Omental fat pad (tissue), 3 donors: ENCODE measurements at regions not wholly inside any gene's neighbourhood (a gene's known extent, or its start where the extent isn't known, plus 50 kb on each side); places are given as distances from the start of the nearest gene placed in this dataset.

Experiments
- ATAC-seq: fragments of 150-250 bp; one replicate; pipeline ENCODE4 v1.9.1; 2016; ENCODE audit warnings: mild to moderate bottlenecking, moderate library complexity; ENCODE audit not compliant: low FRiP score
- DNase-seq: peaks from one replicate; pipeline ENCODE4 v3.0.0-alpha.2; 2019; ENCODE audit warnings: low spot score
- TF ChIP-seq, protein P1 (sequence below), 3 donors: fragments of 450-650 bp; IDR thresholded peaks; one replicate each; pipeline ENCODE4 v1.5.1; 2016 to 2017; ENCODE audit warnings: antibody characterized with exemption in 3 of 3, mild to moderate bottlenecking in 3 of 3, moderate library complexity in 2 of 3

GRCh38 chr1:200299571-200299970, 110.3 kb downstream of the ZNF281 start:
- TF ChIP-seq, protein P1, sequence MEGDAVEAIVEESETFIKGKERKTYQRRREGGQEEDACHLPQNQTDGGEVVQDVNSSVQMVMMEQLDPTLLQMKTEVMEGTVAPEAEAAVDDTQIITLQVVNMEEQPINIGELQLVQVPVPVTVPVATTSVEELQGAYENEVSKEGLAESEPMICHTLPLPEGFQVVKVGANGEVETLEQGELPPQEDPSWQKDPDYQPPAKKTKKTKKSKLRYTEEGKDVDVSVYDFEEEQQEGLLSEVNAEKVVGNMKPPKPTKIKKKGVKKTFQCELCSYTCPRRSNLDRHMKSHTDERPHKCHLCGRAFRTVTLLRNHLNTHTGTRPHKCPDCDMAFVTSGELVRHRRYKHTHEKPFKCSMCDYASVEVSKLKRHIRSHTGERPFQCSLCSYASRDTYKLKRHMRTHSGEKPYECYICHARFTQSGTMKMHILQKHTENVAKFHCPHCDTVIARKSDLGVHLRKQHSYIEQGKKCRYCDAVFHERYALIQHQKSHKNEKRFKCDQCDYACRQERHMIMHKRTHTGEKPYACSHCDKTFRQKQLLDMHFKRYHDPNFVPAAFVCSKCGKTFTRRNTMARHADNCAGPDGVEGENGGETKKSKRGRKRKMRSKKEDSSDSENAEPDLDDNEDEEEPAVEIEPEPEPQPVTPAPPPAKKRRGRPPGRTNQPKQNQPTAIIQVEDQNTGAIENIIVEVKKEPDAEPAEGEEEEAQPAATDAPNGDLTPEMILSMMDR (IDR thresholded peaks at IDR 0.05): no peak
- ATAC-seq: no peak

DNA sequence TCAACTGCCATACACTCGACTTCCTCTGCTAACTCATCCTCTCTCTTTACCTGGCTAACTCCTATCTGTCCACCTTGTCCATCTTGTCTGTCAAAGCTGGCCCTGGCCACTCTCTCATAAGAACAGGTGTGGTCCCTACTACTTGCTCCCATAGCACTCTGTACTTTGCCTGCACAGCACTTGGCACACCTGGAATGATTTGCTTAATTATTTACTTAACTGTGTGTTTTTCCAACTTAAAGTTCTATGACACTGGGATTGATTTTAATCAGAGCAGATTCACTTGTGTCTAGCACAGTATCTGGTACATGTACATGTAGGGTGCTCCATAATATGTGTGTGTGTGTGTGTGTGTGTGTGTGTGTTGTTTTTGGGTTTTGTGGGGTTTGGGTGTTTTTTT, 111.6 kb downstream of the ZNF281 start:
- TF ChIP-seq, protein P1 (IDR thresholded peaks at IDR 0.05): no peak
- ATAC-seq: no peak
- DNase-seq: no peak

More at GRCh38 chr1:200299571-200299970, 110.3 kb downstream of the ZNF281 start:
- DNase-seq: no peak

DNA sequence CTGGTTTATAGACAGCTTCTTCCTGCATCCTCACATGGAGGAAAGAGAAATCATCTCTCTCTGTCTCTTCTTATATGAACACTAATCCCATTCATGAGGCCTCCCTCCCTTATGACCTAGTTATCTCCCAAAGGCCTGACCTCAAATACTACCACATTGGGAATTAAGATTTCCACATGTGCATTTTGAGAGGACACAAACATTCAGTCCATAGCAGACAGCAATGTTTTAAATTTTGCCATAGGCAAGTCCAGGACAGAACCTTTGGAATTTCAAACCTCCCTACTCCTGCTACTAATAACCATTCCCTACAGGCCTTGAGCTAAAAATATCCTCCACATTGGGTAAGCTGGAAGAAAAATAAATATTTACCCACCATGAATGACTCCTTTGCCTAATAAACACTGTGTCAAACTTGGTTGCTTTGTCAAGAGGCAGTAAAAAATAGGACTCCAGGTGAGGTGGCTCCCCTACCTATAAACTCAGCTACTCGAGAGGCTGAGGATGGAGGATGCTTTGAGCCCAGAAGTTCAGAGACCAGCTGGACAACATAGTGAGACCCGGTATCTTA, 113.7 kb downstream of the ZNF281 start:
- ATAC-seq (no peak), DNase-seq (no peak)
- TF ChIP-seq, protein P1 (IDR thresholded peaks at IDR 0.05): no peak

DNA sequence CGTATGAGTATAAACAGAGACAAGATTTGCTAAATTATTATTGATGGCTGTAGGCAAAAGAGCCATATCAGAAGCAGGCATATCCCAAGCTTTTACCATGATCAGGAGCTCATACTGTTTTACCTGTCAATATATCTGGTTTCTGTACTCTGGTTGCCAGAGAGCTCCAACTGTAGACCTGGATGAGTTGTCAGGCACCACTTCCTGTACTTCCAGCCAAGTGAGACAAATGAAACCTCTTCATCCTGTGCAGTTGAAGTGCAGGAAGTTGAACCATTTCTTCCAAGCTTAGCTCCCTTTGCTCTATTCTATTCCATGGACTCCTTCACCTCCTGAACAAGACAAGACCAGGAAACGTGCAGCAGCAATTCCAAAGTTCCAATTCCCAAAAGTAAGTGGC, 115.6 kb downstream of the ZNF281 start:
- TF ChIP-seq, protein P1 (IDR thresholded peaks at IDR 0.05): no peak
- no peak for ATAC-seq
- no peak for DNase-seq

DNA sequence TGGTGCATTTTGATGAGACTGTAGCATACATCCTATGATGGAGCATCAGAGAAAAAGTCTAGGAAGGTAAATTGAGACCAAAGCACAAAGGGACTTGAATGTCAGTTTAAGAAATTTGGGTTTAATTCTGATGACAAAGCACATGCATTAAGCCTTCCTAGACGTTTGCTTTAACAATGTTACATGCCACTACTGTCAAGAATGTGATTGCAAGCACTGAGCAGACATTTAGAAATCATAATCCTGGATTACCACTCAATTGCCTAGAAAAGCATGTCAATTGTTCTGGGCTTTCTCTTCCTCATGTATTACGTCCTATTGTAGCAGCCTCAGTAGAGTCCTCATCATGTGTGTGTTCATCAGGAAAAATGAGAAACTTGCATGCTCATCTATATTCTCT, 117.1 kb downstream of the ZNF281 start:
- DNase-seq (no peak), ATAC-seq (no peak)
- TF ChIP-seq, protein P1 (IDR thresholded peaks at IDR 0.05): no peak

- TF ChIP-seq, protein P1 (IDR thresholded peaks at IDR 0.05): no peak
- no peak for ATAC-seq
- DNase-seq: no peak
Measured at GRCh38 chr1:200291106-200291505, 118.7 kb downstream of the ZNF281 start.

GRCh38 chr1:200290010-200290685, 119.7 kb downstream of the ZNF281 start:
- no peak for ATAC-seq
- TF ChIP-seq, protein P1 (IDR thresholded peaks at IDR 0.05): no peak

More at GRCh38 chr1:200290010-200290685, 119.7 kb downstream of the ZNF281 start:
- DNase-seq: no peak
